PC-3 (cell line): ENCODE measurements at regions not wholly inside any gene's neighbourhood (a gene's known extent, or its start where the extent isn't known, plus 50 kb on each side); places are given as distances from the start of the nearest gene placed in this dataset.

Experiments
- ATAC-seq: fragments of 200-7000 bp; cut with Tn5 transposase; 2 replicates; pipeline ENCODE4 v1.9.1; 2020; ENCODE audit warnings: mild to moderate bottlenecking, moderate library complexity
- BruUV-seq: library from RNA; stranded (reverse); fragments of 400-500 nt; replicated peaks from 2 replicates; lab custom pipeline; 2021; lab: Mats Ljungman, UMichigan
- CTCF ChIA-PET: fragments of 300-600 bp; sonication (Branson Sonifier 250); formaldehyde crosslinking; loops from one replicate; lab custom pipeline; 2022; ENCODE audit warnings: antibody characterized with exemption; lab: Charles Lee
- POLR2A ChIA-PET: fragments of 300-600 bp; sonication (Branson Sonifier 250); formaldehyde crosslinking; loops from one replicate; lab custom pipeline; 2022; ENCODE audit warnings: antibody characterized with exemption; ENCODE audit not compliant: unreplicated experiment; lab: Charles Lee
- DNase-seq: peaks from one replicate; pipeline ENCODE4 v3.0.0-alpha.2; 2015
- H2AFZ ChIP-seq: fragments of 300-600 bp; sonication (generic); 2 replicates; pipeline ENCODE4 v1.6.0; 2016; ENCODE audit warnings: antibody characterized with exemption, low read length
- H3F3A ChIP-seq: fragments of 300-600 bp; sonication (generic); one replicate; pipeline ENCODE4 v1.6.0; 2017; ENCODE audit warnings: antibody characterized with exemption, low read length, control low read depth, mild to moderate bottlenecking; ENCODE audit not compliant: unreplicated experiment
- H3K27ac ChIP-seq: fragments of 300-600 bp; sonication (generic); 2 replicates; pipeline ENCODE4 v1.5.1; 2016; ENCODE audit warnings: mild to moderate bottlenecking, low read length
- H3K27me3 ChIP-seq: fragments of 300-600 bp; sonication (generic); 2 replicates; pipeline ENCODE4 v1.6.1; 2016; ENCODE audit warnings: low read length, mixed read lengths
- H3K36me3 ChIP-seq: fragments of 300-600 bp; sonication (generic); 2 replicates; pipeline ENCODE4 v1.6.1; 2016; ENCODE audit warnings: low read depth, mixed run types, low read length, mixed read lengths
- H3K4me1 ChIP-seq: fragments of 300-600 bp; sonication (generic); 2 replicates; pipeline ENCODE4 v1.5.1; 2016; ENCODE audit warnings: low read length; ENCODE audit not compliant: insufficient read depth
- H3K4me2 ChIP-seq: fragments of 300-600 bp; sonication (generic); 2 replicates; pipeline ENCODE4 v1.6.0; 2016; ENCODE audit warnings: low read length
- H3K4me3 ChIP-seq: fragments of 300-600 bp; sonication (generic); 2 replicates; pipeline ENCODE4 v1.5.1; 2016; ENCODE audit warnings: mild to moderate bottlenecking, low read length, mixed read lengths
- H3K79me2 ChIP-seq: fragments of 300-600 bp; sonication (generic); 2 replicates; pipeline ENCODE4 v1.6.1; 2017; ENCODE audit warnings: low read length, mixed read lengths
- H3K9ac ChIP-seq: fragments of 300-600 bp; sonication (generic); 2 replicates; pipeline ENCODE4 v1.6.0; 2016; ENCODE audit warnings: mild to moderate bottlenecking, low read length
- H3K9me2 ChIP-seq: fragments of 300-600 bp; sonication (generic); replicated peaks from 2 replicates; pipeline ENCODE4 v1.6.1; 2016; ENCODE audit warnings: mixed run types, low read length, mixed read lengths
- H3K9me3 ChIP-seq: fragments of 300-600 bp; sonication (generic); 2 replicates; pipeline ENCODE4 v1.6.1; 2016; ENCODE audit warnings: low read length, mixed read lengths
- H4K20me1 ChIP-seq: fragments of 300-600 bp; sonication (generic); 2 replicates; pipeline ENCODE4 v1.6.1; 2016; ENCODE audit warnings: low read length, mixed read lengths
- EZH2 ChIP-seq: fragments of 300-600 bp; sonication (generic); IDR thresholded peaks from one replicate; pipeline ENCODE4 v1.6.1; 2017; ENCODE audit warnings: antibody characterized with exemption, mild to moderate bottlenecking, low read length; ENCODE audit not compliant: unreplicated experiment
- EZH2phosphoT487 ChIP-seq: fragments of 300-600 bp; sonication (generic); IDR thresholded peaks from 2 replicates; pipeline ENCODE4 v1.6.1; 2018; ENCODE audit warnings: mild to moderate bottlenecking, antibody characterized with exemption, low read length, borderline replicate concordance
- intact Hi-C: fragments of 100-400 bp; cut with micrococcal nuclease; formaldehyde crosslinking; loops from 2 replicates; pipeline ENCODE4 v1.9.0; 2023
- TF ChIP-seq, protein P1 (sequence below): fragments of 300-600 bp; sonication (generic); conservative IDR thresholded peaks from 2 replicates; pipeline ENCODE4 v1.5.1; 2017; ENCODE audit warnings: antibody characterized with exemption, low read depth, mild to moderate bottlenecking, low read length

DNA sequence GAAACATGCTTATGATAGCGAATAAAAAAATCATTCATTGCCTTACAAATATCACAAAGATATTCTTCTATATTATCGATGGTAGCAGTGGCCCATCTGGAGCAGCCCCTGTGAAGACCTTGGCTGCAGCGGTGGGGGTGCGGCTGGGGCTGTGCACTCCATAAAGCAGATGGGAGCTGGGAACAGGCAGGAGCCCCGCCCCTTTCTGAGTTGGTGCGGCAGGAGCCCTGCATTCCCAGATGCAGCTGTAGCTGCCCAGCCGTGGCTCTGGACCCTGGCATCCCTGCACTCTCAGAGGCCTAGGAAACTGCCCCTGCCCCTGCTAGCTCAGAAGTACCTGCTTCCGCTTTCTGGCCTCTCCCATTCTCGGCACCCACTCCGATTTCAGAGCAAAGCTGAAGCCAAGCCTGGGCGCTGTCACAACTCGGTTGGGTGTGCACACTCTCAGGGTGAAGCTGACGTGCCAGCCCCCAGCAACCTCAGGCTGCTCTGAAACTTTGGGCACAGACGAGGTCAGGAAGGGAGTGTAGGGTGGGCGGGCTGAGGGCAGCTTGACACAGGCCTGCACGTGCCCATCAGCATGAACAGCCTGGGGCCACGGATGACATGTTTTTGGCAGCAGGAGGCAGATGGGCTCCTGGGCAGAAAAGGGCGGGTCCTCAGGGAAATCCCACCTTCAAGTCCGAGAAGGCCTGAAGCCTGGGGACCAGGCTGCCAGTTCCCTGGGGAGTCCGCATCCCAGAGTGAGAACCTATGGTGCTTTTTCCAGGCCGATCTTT, 1440.8 kb upstream of the ACO1 start:
- H3K9me3 ChIP-seq: no peaks in the 10 kb centered on the region
- CTCF ChIA-PET: no interaction called here
- intact Hi-C loops: no loop called here
- no peaks in the 10 kb centered on the region for H3K4me1 ChIP-seq
- no peaks in the 10 kb centered on the region for H3K79me2 ChIP-seq
- H4K20me1 ChIP-seq: no peaks in the 10 kb centered on the region
- no TSS peak for BruUV-seq
- POLR2A ChIA-PET: no interaction called here
- no peak overlapping the region for H3K4me2 ChIP-seq
- no peaks in the 10 kb centered on the region for H3K9me2 ChIP-seq
- H3F3A ChIP-seq: no peaks in the 10 kb centered on the region
- no peak overlapping the region for H3K9ac ChIP-seq
- H3K27me3 ChIP-seq: 0 out of 2 replicates have a peak, but pooled peaks cover 7% of the 10 kb centered on the region
- ATAC-seq (no peak), DNase-seq (no peak)
- no peaks in the 10 kb centered on the region for H3K36me3 ChIP-seq
- H3K27ac ChIP-seq: no peak overlapping the region
- TF ChIP-seq, protein P1, sequence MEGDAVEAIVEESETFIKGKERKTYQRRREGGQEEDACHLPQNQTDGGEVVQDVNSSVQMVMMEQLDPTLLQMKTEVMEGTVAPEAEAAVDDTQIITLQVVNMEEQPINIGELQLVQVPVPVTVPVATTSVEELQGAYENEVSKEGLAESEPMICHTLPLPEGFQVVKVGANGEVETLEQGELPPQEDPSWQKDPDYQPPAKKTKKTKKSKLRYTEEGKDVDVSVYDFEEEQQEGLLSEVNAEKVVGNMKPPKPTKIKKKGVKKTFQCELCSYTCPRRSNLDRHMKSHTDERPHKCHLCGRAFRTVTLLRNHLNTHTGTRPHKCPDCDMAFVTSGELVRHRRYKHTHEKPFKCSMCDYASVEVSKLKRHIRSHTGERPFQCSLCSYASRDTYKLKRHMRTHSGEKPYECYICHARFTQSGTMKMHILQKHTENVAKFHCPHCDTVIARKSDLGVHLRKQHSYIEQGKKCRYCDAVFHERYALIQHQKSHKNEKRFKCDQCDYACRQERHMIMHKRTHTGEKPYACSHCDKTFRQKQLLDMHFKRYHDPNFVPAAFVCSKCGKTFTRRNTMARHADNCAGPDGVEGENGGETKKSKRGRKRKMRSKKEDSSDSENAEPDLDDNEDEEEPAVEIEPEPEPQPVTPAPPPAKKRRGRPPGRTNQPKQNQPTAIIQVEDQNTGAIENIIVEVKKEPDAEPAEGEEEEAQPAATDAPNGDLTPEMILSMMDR: no peak
- H2AFZ ChIP-seq: no peak overlapping the region
- no peak overlapping the region for H3K4me3 ChIP-seq

DNA sequence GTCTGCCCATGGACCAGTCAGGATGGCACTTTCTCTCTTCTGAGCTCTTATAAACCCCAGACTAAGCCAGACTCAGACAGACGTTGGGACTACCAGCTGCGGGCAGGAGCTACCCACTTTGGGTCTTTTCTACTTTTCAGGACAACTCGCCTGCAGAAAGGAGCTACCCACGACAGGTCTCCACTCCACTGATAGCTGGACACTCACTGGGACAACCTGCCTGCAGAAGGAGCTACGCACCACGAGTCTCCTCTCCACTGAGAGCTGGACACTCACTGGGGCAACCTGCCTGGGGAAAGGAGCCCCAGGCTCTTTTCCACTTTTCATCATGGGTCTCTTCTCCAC, 1440.2 kb upstream of the ACO1 start:
- Histone ChIP-seq H3K79me2 (no peaks in the 10 kb centered on the region), H2AFZ (no peak overlapping the region), H3K9me3 (no peaks in the 10 kb centered on the region), H3K4me2 (no peak overlapping the region), H3K36me3 (no peaks in the 10 kb centered on the region), H3K27me3 (0 out of 2 replicates have a peak, but pooled peaks cover 2% of the 10 kb centered on the region), H3K4me3 (no peak overlapping the region), H3K9me2 (no peaks in the 10 kb centered on the region), H4K20me1 (no peaks in the 10 kb centered on the region), H3F3A (no peaks in the 10 kb centered on the region), H3K27ac (no peak overlapping the region), H3K4me1 (no peaks in the 10 kb centered on the region), H3K9ac (no peak overlapping the region)
- ATAC-seq: no peak
- BruUV-seq: no TSS peak
- no peak for DNase-seq
- intact Hi-C loops: no loop called here
- TF ChIP-seq EZH2phosphoT487: no peak
- TF ChIP-seq, protein P1: no peak
- no peak for TF ChIP-seq EZH2
- ChIA-PET CTCF (no interaction called here), POLR2A (no interaction called here)

DNA sequence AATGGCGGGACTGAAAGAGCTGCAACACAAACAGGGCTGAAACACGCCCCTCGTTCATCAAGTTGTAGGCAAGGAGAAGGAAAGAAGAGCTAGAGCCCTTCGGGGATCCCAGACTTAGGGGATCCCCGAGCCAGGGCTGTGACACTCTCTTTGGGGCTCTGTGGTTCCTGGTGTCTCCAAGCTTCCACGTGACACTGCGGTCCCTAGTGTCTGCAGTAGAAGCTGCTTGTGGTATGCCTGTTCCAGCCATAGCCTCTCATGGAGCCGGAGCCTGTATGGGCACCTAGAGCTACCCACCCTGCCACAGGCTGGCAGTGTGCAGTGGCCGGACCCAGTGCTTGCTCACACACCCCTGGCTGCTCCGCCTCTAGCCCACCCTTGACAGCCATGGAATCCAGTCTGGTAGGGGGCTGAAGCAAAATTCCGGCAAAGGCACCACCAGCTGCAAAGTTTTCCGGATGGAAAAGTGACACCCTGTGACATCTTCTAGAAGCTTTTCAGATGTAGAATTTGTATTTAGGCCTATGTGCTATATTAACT, 1439.6 kb upstream of the ACO1 start:
- Histone ChIP-seq H3K36me3 (no peaks in the 10 kb centered on the region), H3K4me1 (no peaks in the 10 kb centered on the region), H3K27me3 (no peaks in the 10 kb centered on the region), H3F3A (no peaks in the 10 kb centered on the region), H3K27ac (no peak overlapping the region), H2AFZ (no peak overlapping the region), H3K9me2 (no peaks in the 10 kb centered on the region), H3K4me3 (no peak overlapping the region), H3K79me2 (no peaks in the 10 kb centered on the region), H3K4me2 (no peak overlapping the region), H4K20me1 (no peaks in the 10 kb centered on the region), H3K9ac (no peak overlapping the region), H3K9me3 (no peaks in the 10 kb centered on the region)
- CTCF ChIA-PET: no interaction called here
- DNase-seq (no peak), ATAC-seq (no peak)
- POLR2A ChIA-PET: no interaction called here
- no TSS peak for BruUV-seq
- intact Hi-C loops: no loop called here
- TF ChIP-seq EZH2phosphoT487 (no peak), EZH2 (no peak)
- TF ChIP-seq, protein P1: no peak
